Gastrocnemius medialis (tissue), 4 donors: ENCODE measurements at regions not wholly inside any gene's neighbourhood (a gene's known extent, or its start where the extent isn't known, plus 50 kb on each side); places are given as distances from the start of the nearest gene placed in this dataset.

ENCODE experiments used
- ATAC-seq, 2 donors: fragments of 150-250 bp; one replicate each; pipeline ENCODE4 v1.9.1; 2016
- DNase-seq, 2 donors: peaks; one replicate each; pipeline ENCODE4 v3.0.0-alpha.2; 2019
- H3K27ac ChIP-seq, 4 donors: fragments of 200-600 bp; sonication (generic); 1 replicate in 1 of 4; 2 replicates in 3 of 4; pipeline ENCODE4 v1.5.1; 2016 to 2018; ENCODE audit warnings: mild to moderate bottlenecking in 2 of 4, moderate library complexity in 1 of 4
- H3K27me3 ChIP-seq, 3 donors: fragments of 200-600 bp; sonication (generic) in 2 of 3; 1 replicate in 1 of 3; 2 replicates in 2 of 3; pipeline versions ENCODE4 v1.5.1 to v1.6.0; 2016 to 2019; ENCODE audit warnings: mild to moderate bottlenecking in 1 of 3, moderate library complexity in 1 of 3
- H3K36me3 ChIP-seq, 2 donors: fragments of 200-600 bp; sonication (generic) in 1 of 2; one replicate each; pipeline ENCODE4 v1.5.1; 2017 to 2018
- H3K4me1 ChIP-seq, 2 donors: fragments of 200-600 bp; sonication (generic) in 1 of 2; one replicate each; pipeline ENCODE4 v1.5.1; 2016 to 2017; ENCODE audit warnings: mild to moderate bottlenecking in 2 of 2
- H3K4me3 ChIP-seq, 4 donors: fragments of 200-600 bp; sonication (generic) in 3 of 4; 1 replicate in 1 of 4; 2 replicates in 3 of 4; pipeline ENCODE4 v1.5.1; 2016 to 2019; ENCODE audit warnings: mild to moderate bottlenecking in 2 of 4
- H3K9me3 ChIP-seq, 3 donors: fragments of 200-600 bp; sonication (generic) in 2 of 3; 1 replicate in 1 of 3; 2 replicates in 2 of 3; pipeline ENCODE4 v1.5.1; 2016 to 2019
- CTCF ChIP-seq, 5 experiments: fragments of 450-650 bp in 3 of 5; fragments of 200-600 bp in 2 of 5; sonication (generic) in 2 of 5; IDR thresholded peaks in 4 of 5; conservative IDR thresholded peaks in 1 of 5; 1 replicate in 4 of 5; 2 replicates in 1 of 5; pipeline ENCODE4 v1.5.1; 2016 to 2019; ENCODE audit warnings: antibody characterized with exemption in 5 of 5, mild to moderate bottlenecking in 3 of 5, moderate library complexity in 3 of 5
- POLR2A ChIP-seq, 2 donors: fragments of 450-650 bp; IDR thresholded peaks; one replicate each; pipeline ENCODE4 v1.6.1; 2017; ENCODE audit warnings: antibody characterized with exemption in 2 of 2, mild to moderate bottlenecking in 2 of 2, moderate library complexity in 2 of 2
- in situ Hi-C, 4 donors: fragments of 200-750 bp; cut with MboI; loops; one replicate each; pipeline versions ENCODE4 v1.15.0 to v1.8.0; 2017; ENCODE audit warnings: low sequenced_read_pairs in 4 of 4
- intact Hi-C: fragments of 100-400 bp; cut with DNase I; formaldehyde crosslinking; loops from one replicate; pipeline ENCODE4 v1.15.1; 2023; ENCODE audit warnings: low total_unique reads

- ATAC-seq, result no peak
Measured at GRCh38 chr14:41280745-41281144, 325.9 kb upstream of the LRFN5 start.

GRCh38 chr14:41277450-41277849 lies 329.2 kb upstream of the LRFN5 start:
- Histone ChIP-seq H3K36me3 (no peaks in the 10 kb centered on the region), H3K27ac (no peak overlapping the region), H3K27me3 (no peaks in the 10 kb centered on the region), H3K4me1 (no peaks in the 10 kb centered on the region), H3K9me3 (no peaks in the 10 kb centered on the region), H3K4me3 (no peak overlapping the region)
- no peak for ATAC-seq
- no peak for DNase-seq
- intact Hi-C loops, result no loop called here
- TF ChIP-seq POLR2A (IDR thresholded peaks at IDR 0.05), result no peak
- no peak for TF ChIP-seq CTCF (IDR thresholded peaks at IDR 0.05 in 4 of 5, conservative IDR thresholded peaks at IDR 0.05 in 1 of 5)
- in situ Hi-C loops, result no loop called here

More at GRCh38 chr14:41280745-41281144, 325.9 kb upstream of the LRFN5 start:
- DNase-seq, result no peak
- Histone ChIP-seq H3K27me3 (no peaks in the 10 kb centered on the region), H3K27ac (no peak overlapping the region), H3K4me3 (no peak overlapping the region), H3K4me1 (no peaks in the 10 kb centered on the region), H3K36me3 (no peaks in the 10 kb centered on the region), H3K9me3 (no peaks in the 10 kb centered on the region)
- TF ChIP-seq CTCF (IDR thresholded peaks at IDR 0.05 in 4 of 5, conservative IDR thresholded peaks at IDR 0.05 in 1 of 5), result no peak
- TF ChIP-seq POLR2A (IDR thresholded peaks at IDR 0.05), result no peak
- in situ Hi-C loops (no loop called here), intact Hi-C loops (no loop called here)

- no peak overlapping the region for H3K4me3 ChIP-seq
- H3K27ac ChIP-seq, result no peak overlapping the region
- H3K9me3 ChIP-seq, result no peaks in the 10 kb centered on the region
- intact Hi-C loops (no loop called here), in situ Hi-C loops (no loop called here)
- no peaks in the 10 kb centered on the region for H3K4me1 ChIP-seq
- no peak for ATAC-seq
- DNase-seq, result no peak
- no peaks in the 10 kb centered on the region for H3K36me3 ChIP-seq
- H3K27me3 ChIP-seq, result no peaks in the 10 kb centered on the region
- TF ChIP-seq CTCF (IDR thresholded peaks at IDR 0.05 in 4 of 5, conservative IDR thresholded peaks at IDR 0.05 in 1 of 5) (no peak), POLR2A (IDR thresholded peaks at IDR 0.05) (no peak)
Measured at GRCh38 chr14:41257476-41257875, 349.2 kb upstream of the LRFN5 start.

GRCh38 chr14:41235466-41235865 lies 371.2 kb upstream of the LRFN5 start:
- DNase-seq (no peak), ATAC-seq (no peak)
- Histone ChIP-seq H3K36me3 (no peaks in the 10 kb centered on the region), H3K4me1 (no peaks in the 10 kb centered on the region), H3K27me3 (no peaks in the 10 kb centered on the region), H3K9me3 (no peaks in the 10 kb centered on the region), H3K4me3 (no peak overlapping the region), H3K27ac (no peak overlapping the region)
- TF ChIP-seq CTCF (IDR thresholded peaks at IDR 0.05 in 4 of 5, conservative IDR thresholded peaks at IDR 0.05 in 1 of 5) (no peak), POLR2A (IDR thresholded peaks at IDR 0.05) (no peak)
- intact Hi-C loops (no loop called here), in situ Hi-C loops (no loop called here)

- intact Hi-C loops (no loop called here), in situ Hi-C loops (no loop called here)
- DNase-seq (no peak), ATAC-seq (no peak)
- H3K36me3 ChIP-seq, result no peaks in the 10 kb centered on the region
- H3K9me3 ChIP-seq, result no peaks in the 10 kb centered on the region
- no peaks in the 10 kb centered on the region for H3K27me3 ChIP-seq
- no peak for TF ChIP-seq CTCF (IDR thresholded peaks at IDR 0.05 in 4 of 5, conservative IDR thresholded peaks at IDR 0.05 in 1 of 5)
- TF ChIP-seq POLR2A (IDR thresholded peaks at IDR 0.05), result no peak
- no peaks in the 10 kb centered on the region for H3K4me1 ChIP-seq
- no peak overlapping the region for H3K27ac ChIP-seq
- no peak overlapping the region for H3K4me3 ChIP-seq
Measured at GRCh38 chr14:41230683-41231082, 376.0 kb upstream of the LRFN5 start.
